ENCODE measurements at regions not wholly inside any gene's neighbourhood (a gene's known extent, or its start where the extent isn't known, plus 50 kb on each side); places are given as distances from the start of the nearest gene placed in this dataset.
"Not testable (repeated sequence)": the region's sequence is repeated elsewhere in the genome, so short reads cannot be mapped to it uniquely, and the experiment has no call there.

- Histone ChIP-seq H3F3A (replicated peaks; ENCODE audit: insufficient read depth) (no peaks in the 10 kb centered on the region), H4K20me1 (ENCODE audit: insufficient read depth) (no peaks in the 10 kb centered on the region), H3K27me3 (ENCODE audit: insufficient read depth) (no peaks in the 10 kb centered on the region), H2AFZ (ENCODE audit: low read depth) (no peak overlapping the region), H3K79me2 (ENCODE audit: insufficient read depth) (no peaks in the 10 kb centered on the region), H3K4me3 (ENCODE audit: low read depth in 2 of 2, low read length in 1 of 2) (no peak overlapping the region), H3K9me2 (no peaks in the 10 kb centered on the region), H3K9me3 (no peaks in the 10 kb centered on the region), H3K27ac (ENCODE audit: low read depth in 2 of 2, low read length in 1 of 2) (no peak overlapping the region), H3K36me3 (replicated peaks in 1 of 2; ENCODE audit: control insufficient read depth in 1 of 2, insufficient read depth in 2 of 2, low read length in 1 of 2) (no peaks in the 10 kb centered on the region), H3K4me1 (ENCODE audit: control insufficient read depth in 1 of 2, insufficient read depth in 2 of 2, low read depth in 1 of 2, low read length in 1 of 2) (no peaks in the 10 kb centered on the region), H3K9ac (no peak overlapping the region), H3K4me2 (no peak overlapping the region)
- ChIA-PET POLR2A (no interaction called here), CTCF (interaction anchor here (1.1 to 1.3 kb wide), 2 partner anchors 10 to 11 kb away, joined by 3 to 4 read pairs; no protein-coding TSS in a partner anchor)
- no peak for DNase-seq
- no peak for TF ChIP-seq REST (IDR thresholded peaks at IDR 0.05; ENCODE audit: low read depth, low read length)
- TF ChIP-seq CTCF (IDR thresholded peaks at IDR 0.05) = no peak
- no peak for TF ChIP-seq GATA2 (CRISPR knock-in tag; IDR thresholded peaks at IDR 0.05)
- no peak for TF ChIP-seq SIN3A (IDR thresholded peaks at IDR 0.05; ENCODE audit: borderline replicate concordance, low read depth, low read length)
- no peak for TF ChIP-seq NFIC (IDR thresholded peaks at IDR 0.05; ENCODE audit: borderline replicate concordance)
- TF ChIP-seq MXI1 (IDR thresholded peaks at IDR 0.05; ENCODE audit: low read depth, low read length) = no peak
- TF ChIP-seq MAX (IDR thresholded peaks at IDR 0.05; ENCODE audit: low read depth) = no peak
- TF ChIP-seq FOSL2 (IDR thresholded peaks at IDR 0.05; ENCODE audit: borderline replicate concordance, low read depth) = no peak
- no peak for TF ChIP-seq USF2 (IDR thresholded peaks at IDR 0.05; ENCODE audit: borderline replicate concordance, low read depth, low read length)
- no peak for TF ChIP-seq NRF1 (IDR thresholded peaks at IDR 0.05; ENCODE audit: low read depth, low read length)
- no peak for TF ChIP-seq SMC3 (IDR thresholded peaks at IDR 0.05; ENCODE audit: low read depth, low read length)
- TF ChIP-seq EZH2phosphoT487 (IDR thresholded peaks at IDR 0.05; ENCODE audit: borderline replicate concordance, low read depth) = no peak
- TF ChIP-seq EP300 (IDR thresholded peaks at IDR 0.05; ENCODE audit: borderline replicate concordance in 1 of 2, low read depth in 1 of 2, low read length in 1 of 2) = no peak
- TF ChIP-seq MEF2A (IDR thresholded peaks at IDR 0.05; ENCODE audit: borderline replicate concordance, low read depth) = no peak
- no peak for TF ChIP-seq CHD2 (IDR thresholded peaks at IDR 0.05; ENCODE audit: low read length, partially characterized antibody)
- WGBS (ENCODE audit: low lambda C conversion rate) = 14% methylated on average over 1 of the region's 1 CpG
Measured at GRCh38 chr3:165981318-165981717, 144.1 kb upstream of the BCHE start.

- H2AFZ ChIP-seq (ENCODE audit: low read depth); H3K9me3 ChIP-seq; H3K79me2 ChIP-seq (ENCODE audit: insufficient read depth); H3K4me3 ChIP-seq (ENCODE audit: low read depth in 2 of 2, low read length in 1 of 2); H3K4me1 ChIP-seq (ENCODE audit: control insufficient read depth in 1 of 2, insufficient read depth in 2 of 2, low read depth in 1 of 2, low read length in 1 of 2); H3K4me2 ChIP-seq; H3K9ac ChIP-seq; POLR2A ChIA-PET; H4K20me1 ChIP-seq (ENCODE audit: insufficient read depth); H3F3A ChIP-seq (replicated peaks; ENCODE audit: insufficient read depth); H3K36me3 ChIP-seq (replicated peaks in 1 of 2; ENCODE audit: control insufficient read depth in 1 of 2, insufficient read depth in 2 of 2, low read length in 1 of 2); H3K27me3 ChIP-seq (ENCODE audit: insufficient read depth); CTCF ChIA-PET; DNase-seq; H3K9me2 ChIP-seq; H3K27ac ChIP-seq (ENCODE audit: low read depth in 2 of 2, low read length in 1 of 2): not testable (repeated sequence)
- WGBS (ENCODE audit: low lambda C conversion rate) = 5% methylated on average over 3 of the region's 3 CpGs
Measured at GRCh38 chr3:165960825-165961224, 123.6 kb upstream of the BCHE start.
